Suprapubic skin (tissue), 4 donors: ENCODE measurements at regions not wholly inside any gene's neighbourhood (a gene's known extent, or its start where the extent isn't known, plus 50 kb on each side); places are given as distances from the start of the nearest gene placed in this dataset.
"Not testable (repeated sequence)": the region's sequence is repeated elsewhere in the genome, so short reads cannot be mapped to it uniquely, and the experiment has no call there.

Experiments
- DNase-seq, 2 donors: peaks; one replicate each; pipeline ENCODE4 v3.0.0-alpha.2; 2019; ENCODE audit warnings: low spot score in 2 of 2
- H3K27ac ChIP-seq: fragments of 200-600 bp; sonication (generic); one replicate; pipeline ENCODE4 v1.5.1; 2019
- H3K27me3 ChIP-seq: fragments of 200-600 bp; sonication (generic); one replicate; pipeline ENCODE4 v1.5.1; 2019
- H3K36me3 ChIP-seq: fragments of 200-600 bp; sonication (generic); one replicate; pipeline ENCODE4 v1.5.1; 2019
- H3K4me1 ChIP-seq: fragments of 200-600 bp; sonication (generic); one replicate; pipeline ENCODE4 v1.5.1; 2019
- H3K4me3 ChIP-seq: fragments of 200-600 bp; sonication (generic); one replicate; pipeline ENCODE4 v1.5.1; 2019; ENCODE audit warnings: mild to moderate bottlenecking
- H3K9me3 ChIP-seq: fragments of 200-600 bp; sonication (generic); one replicate; pipeline ENCODE4 v1.5.1; 2019
- EP300 ChIP-seq: sonication (generic); formaldehyde crosslinking; IDR thresholded peaks from one replicate; pipeline ENCODE4 v1.6.1; 2017; ENCODE audit warnings: antibody characterized with exemption
- POLR2A ChIP-seq, 2 donors: fragments of 450-650 bp; IDR thresholded peaks; one replicate each; pipeline ENCODE4 v1.6.1; 2017; ENCODE audit warnings: antibody characterized with exemption in 2 of 2, mild to moderate bottlenecking in 2 of 2, moderate library complexity in 2 of 2
- POLR2AphosphoS5 ChIP-seq, 3 donors: sonication (generic); formaldehyde crosslinking; IDR thresholded peaks; one replicate each; pipeline ENCODE4 v1.6.1; 2017; ENCODE audit warnings: antibody characterized with exemption in 3 of 3
- WGBS: methylation state at CpG from one replicate; pipeline ENCODE4 v1.1.5; 2018; 5-methylcytosine and 5-hydroxymethylcytosine counted together
- TF ChIP-seq, protein P1 (sequence below), 2 donors: fragments of 200-600 bp in 1 of 2; fragments of 450-650 bp in 1 of 2; sonication (generic) in 1 of 2; IDR thresholded peaks; one replicate each; pipeline ENCODE4 v1.5.1; 2016 to 2019; ENCODE audit warnings: antibody characterized with exemption in 2 of 2, mild to moderate bottlenecking in 1 of 2, moderate library complexity in 1 of 2

DNA sequence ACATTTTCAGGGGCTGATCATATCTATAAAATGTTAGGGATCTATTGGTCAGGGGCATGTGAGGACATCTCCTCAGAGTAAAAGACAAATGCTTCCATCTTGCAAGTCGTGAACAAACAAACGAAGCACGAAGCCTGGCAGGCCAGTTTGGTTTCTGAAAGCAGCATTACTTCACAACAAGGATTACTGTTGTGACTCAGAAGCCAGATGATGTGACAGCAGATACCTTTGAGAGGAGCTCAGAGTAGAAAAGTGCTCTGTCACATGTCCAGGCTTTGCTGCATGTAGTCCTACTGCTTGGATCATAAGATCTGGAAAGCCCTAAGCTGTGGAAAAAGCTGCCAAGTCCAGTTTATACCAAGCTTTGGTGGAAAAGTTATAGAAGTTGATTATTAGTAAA, 1827.2 kb downstream of the ARAP2 start:
- Histone ChIP-seq H3K9me3 (no peaks in the 10 kb centered on the region), H3K27ac (no peak overlapping the region), H3K27me3 (no peaks in the 10 kb centered on the region), H3K4me3 (no peak overlapping the region), H3K36me3 (no peaks in the 10 kb centered on the region), H3K4me1 (no peaks in the 10 kb centered on the region)
- no peak for DNase-seq
- 83% methylated on average over 3 of the region's 3 CpGs for WGBS
- no peak for TF ChIP-seq POLR2AphosphoS5 (IDR thresholded peaks at IDR 0.05)
- TF ChIP-seq POLR2A (IDR thresholded peaks at IDR 0.05): no peak
- TF ChIP-seq EP300: no peak
- TF ChIP-seq, protein P1, sequence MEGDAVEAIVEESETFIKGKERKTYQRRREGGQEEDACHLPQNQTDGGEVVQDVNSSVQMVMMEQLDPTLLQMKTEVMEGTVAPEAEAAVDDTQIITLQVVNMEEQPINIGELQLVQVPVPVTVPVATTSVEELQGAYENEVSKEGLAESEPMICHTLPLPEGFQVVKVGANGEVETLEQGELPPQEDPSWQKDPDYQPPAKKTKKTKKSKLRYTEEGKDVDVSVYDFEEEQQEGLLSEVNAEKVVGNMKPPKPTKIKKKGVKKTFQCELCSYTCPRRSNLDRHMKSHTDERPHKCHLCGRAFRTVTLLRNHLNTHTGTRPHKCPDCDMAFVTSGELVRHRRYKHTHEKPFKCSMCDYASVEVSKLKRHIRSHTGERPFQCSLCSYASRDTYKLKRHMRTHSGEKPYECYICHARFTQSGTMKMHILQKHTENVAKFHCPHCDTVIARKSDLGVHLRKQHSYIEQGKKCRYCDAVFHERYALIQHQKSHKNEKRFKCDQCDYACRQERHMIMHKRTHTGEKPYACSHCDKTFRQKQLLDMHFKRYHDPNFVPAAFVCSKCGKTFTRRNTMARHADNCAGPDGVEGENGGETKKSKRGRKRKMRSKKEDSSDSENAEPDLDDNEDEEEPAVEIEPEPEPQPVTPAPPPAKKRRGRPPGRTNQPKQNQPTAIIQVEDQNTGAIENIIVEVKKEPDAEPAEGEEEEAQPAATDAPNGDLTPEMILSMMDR (IDR thresholded peaks at IDR 0.05): no peak

GRCh38 chr4:34419871-34420270, 1824.4 kb downstream of the ARAP2 start:
- TF ChIP-seq EP300: no peak
- TF ChIP-seq, protein P1 (IDR thresholded peaks at IDR 0.05): no peak
- TF ChIP-seq POLR2AphosphoS5 (IDR thresholded peaks at IDR 0.05): no peak
- no peak for TF ChIP-seq POLR2A (IDR thresholded peaks at IDR 0.05)
- Histone ChIP-seq H3K9me3 (no peaks in the 10 kb centered on the region), H3K27ac (no peak overlapping the region), H3K4me3 (no peak overlapping the region), H3K4me1 (no peaks in the 10 kb centered on the region), H3K36me3 (no peaks in the 10 kb centered on the region), H3K27me3 (no peaks in the 10 kb centered on the region)
- no peak for DNase-seq
- 96% methylated on average over 2 of the region's 2 CpGs for WGBS

DNA sequence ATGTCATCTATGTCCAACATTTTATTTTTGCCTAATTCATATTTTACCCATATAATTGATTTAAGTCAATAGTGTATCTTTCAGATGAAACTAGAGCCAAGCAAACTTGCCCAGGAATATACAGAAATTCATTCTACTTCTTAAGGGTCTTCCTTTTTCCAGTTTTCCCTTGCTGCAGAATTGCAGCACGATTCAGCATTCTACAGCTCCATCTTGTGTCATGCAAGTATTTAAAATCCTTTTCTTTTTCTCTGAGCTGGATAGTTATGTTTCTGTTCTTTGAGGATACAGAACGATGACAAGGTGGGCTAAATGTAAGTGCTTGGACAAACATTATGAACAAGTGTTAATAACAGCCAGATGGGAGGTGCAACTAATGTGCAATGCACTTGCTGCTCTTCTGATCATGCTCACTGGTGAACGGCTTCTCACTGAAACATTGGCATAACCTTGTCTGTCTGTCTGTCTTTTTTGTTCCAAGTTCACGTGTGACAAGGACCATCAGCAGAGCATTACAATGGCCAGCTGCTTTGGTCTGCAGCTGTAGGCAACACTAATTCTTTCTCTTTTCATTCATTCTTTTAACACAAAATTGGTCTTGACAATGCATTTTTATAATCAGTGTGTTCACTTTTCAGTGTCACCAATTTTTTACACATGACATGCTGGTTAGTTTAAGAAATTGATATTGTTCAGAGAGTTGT, 1821.7 kb downstream of the ARAP2 start:
- Histone ChIP-seq H3K9me3 (no peaks in the 10 kb centered on the region), H3K4me3 (no peak overlapping the region), H3K27ac (no peak overlapping the region), H3K27me3 (no peaks in the 10 kb centered on the region), H3K36me3 (no peaks in the 10 kb centered on the region), H3K4me1 (no peaks in the 10 kb centered on the region)
- no peak for TF ChIP-seq POLR2A (IDR thresholded peaks at IDR 0.05)
- no peak for TF ChIP-seq POLR2AphosphoS5 (IDR thresholded peaks at IDR 0.05)
- TF ChIP-seq, protein P1 (IDR thresholded peaks at IDR 0.05): no peak
- TF ChIP-seq EP300: no peak
- WGBS: 39% methylated on average over 4 of the region's 4 CpGs
- DNase-seq: no peak

DNA sequence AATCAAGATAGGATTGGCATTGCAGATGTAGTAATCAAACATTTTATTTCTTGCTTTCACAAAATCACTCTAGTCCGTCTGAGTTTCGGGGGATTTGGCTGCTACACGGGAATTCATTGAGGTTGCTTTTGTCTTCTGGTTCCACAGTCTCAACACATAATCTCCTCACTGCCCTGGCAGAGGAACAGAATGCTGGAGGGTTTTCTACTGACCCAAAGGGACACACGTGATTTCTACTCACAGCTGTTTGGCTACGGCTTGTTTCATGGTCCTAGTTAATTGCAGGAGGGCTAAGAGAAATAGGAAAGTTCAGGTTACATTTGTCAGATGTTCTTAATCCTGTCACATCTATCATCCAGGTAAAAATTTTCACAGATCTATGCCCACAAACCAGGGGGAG, 1811.6 kb downstream of the ARAP2 start:
- no peak overlapping the region for H3K4me3 ChIP-seq
- no peak for DNase-seq
- no peaks in the 10 kb centered on the region for H3K9me3 ChIP-seq
- no peaks in the 10 kb centered on the region for H3K27me3 ChIP-seq
- no peaks in the 10 kb centered on the region for H3K36me3 ChIP-seq
- WGBS: 85% methylated on average over 5 of the region's 5 CpGs
- no peak overlapping the region for H3K27ac ChIP-seq
- TF ChIP-seq POLR2AphosphoS5 (IDR thresholded peaks at IDR 0.05) (no peak), EP300 (no peak), POLR2A (IDR thresholded peaks at IDR 0.05) (no peak)
- TF ChIP-seq, protein P1 (IDR thresholded peaks at IDR 0.05): no peak
- H3K4me1 ChIP-seq: no peaks in the 10 kb centered on the region

- H3K27me3 ChIP-seq: not testable (repeated sequence)
Measured at GRCh38 chr4:34434377-34434776, 1809.9 kb downstream of the ARAP2 start.

GRCh38 chr4:34464196-34464595, 1780.1 kb downstream of the ARAP2 start:
- WGBS: 86% methylated on average over 2 of the region's 2 CpGs
- H3K27me3 ChIP-seq: no peaks in the 10 kb centered on the region
- DNase-seq: no peak
- H3K27ac ChIP-seq: no peak overlapping the region
- H3K36me3 ChIP-seq: no peaks in the 10 kb centered on the region
- no peaks in the 10 kb centered on the region for H3K4me1 ChIP-seq
- no peak for TF ChIP-seq POLR2AphosphoS5 (IDR thresholded peaks at IDR 0.05)
- no peak for TF ChIP-seq EP300
- no peak for TF ChIP-seq POLR2A (IDR thresholded peaks at IDR 0.05)
- TF ChIP-seq, protein P1 (IDR thresholded peaks at IDR 0.05): no peak
- no peak overlapping the region for H3K4me3 ChIP-seq
- no peaks in the 10 kb centered on the region for H3K9me3 ChIP-seq

More at GRCh38 chr4:34434377-34434776, 1809.9 kb downstream of the ARAP2 start:
- H3K4me3 ChIP-seq, H3K4me1 ChIP-seq, DNase-seq, H3K27ac ChIP-seq, H3K36me3 ChIP-seq, H3K9me3 ChIP-seq: not testable (repeated sequence)
- 70% methylated on average over 5 of the region's 5 CpGs for WGBS
